GM23248 (cell line): ENCODE measurements at regions not wholly inside any gene's neighbourhood (a gene's known extent, or its start where the extent isn't known, plus 50 kb on each side); places are given as distances from the start of the nearest gene placed in this dataset.
"Not testable (repeated sequence)": the region's sequence is repeated elsewhere in the genome, so short reads cannot be mapped to it uniquely, and the experiment has no call there.

Source experiments
- DNase-seq: peaks from one replicate; pipeline ENCODE4 v3.0.0-alpha.2; 2015
- H2AFZ ChIP-seq: fragments of 200-600 bp; sonication (generic); 2 replicates; pipeline ENCODE4 v1.6.1; 2016; ENCODE audit warnings: antibody characterized with exemption
- H3F3A ChIP-seq: fragments of 200-600 bp; sonication (generic); 2 replicates; pipeline ENCODE4 v1.6.1; 2016; ENCODE audit warnings: mild to moderate bottlenecking, antibody characterized with exemption, mixed run types; ENCODE audit not compliant: insufficient read depth
- H3K27ac ChIP-seq: fragments of 200-600 bp; sonication (generic); 2 replicates; pipeline ENCODE4 v1.5.1; 2016; ENCODE audit warnings: mild to moderate bottlenecking
- H3K27me3 ChIP-seq: fragments of 200-600 bp; sonication (generic); replicated peaks from 2 replicates; pipeline ENCODE4 v1.6.1; 2016; ENCODE audit warnings: mild to moderate bottlenecking; ENCODE audit not compliant: insufficient read depth
- H3K36me3 ChIP-seq: fragments of 200-600 bp; sonication (generic); 2 replicates; pipeline ENCODE4 v1.6.1; 2016; ENCODE audit warnings: low read depth, mild to moderate bottlenecking
- H3K4me1 ChIP-seq: fragments of 200-600 bp; sonication (generic); 2 replicates; pipeline ENCODE4 v1.6.1; 2016; ENCODE audit warnings: mild to moderate bottlenecking; ENCODE audit not compliant: insufficient read depth
- H3K4me2 ChIP-seq: fragments of 200-600 bp; sonication (generic); one replicate; pipeline ENCODE4 v1.6.1; 2016; ENCODE audit warnings: mild to moderate bottlenecking; ENCODE audit not compliant: unreplicated experiment
- H3K4me3 ChIP-seq: fragments of 200-600 bp; sonication (generic); 2 replicates; pipeline ENCODE4 v1.5.1; 2016; ENCODE audit warnings: mild to moderate bottlenecking
- H3K79me2 ChIP-seq: fragments of 200-600 bp; sonication (generic); 2 replicates; pipeline ENCODE4 v1.6.1; 2016; ENCODE audit warnings: mild to moderate bottlenecking; ENCODE audit not compliant: insufficient read depth
- H3K9ac ChIP-seq: fragments of 200-600 bp; sonication (generic); 2 replicates; pipeline ENCODE4 v1.6.1; 2016; ENCODE audit warnings: mild to moderate bottlenecking
- H3K9me2 ChIP-seq: fragments of 200-600 bp; sonication (generic); 2 replicates; pipeline ENCODE4 v1.6.1; 2016; ENCODE audit warnings: mixed run types, mild to moderate bottlenecking, moderate library complexity; ENCODE audit not compliant: insufficient read depth
- H3K9me3 ChIP-seq: fragments of 200-600 bp; sonication (generic); one replicate; pipeline ENCODE4 v1.6.1; 2017; ENCODE audit warnings: low read depth
- H4K20me1 ChIP-seq: fragments of 200-600 bp; sonication (generic); 2 replicates; pipeline ENCODE4 v1.6.0; 2016; ENCODE audit not compliant: insufficient read depth
- EZH2 ChIP-seq: fragments of 200-600 bp; sonication (generic); IDR thresholded peaks from 2 replicates; pipeline ENCODE4 v1.6.1; 2018; ENCODE audit warnings: antibody characterized with exemption, mild to moderate bottlenecking; ENCODE audit not compliant: insufficient read depth, poor library complexity, severe bottlenecking
- EZH2phosphoT487 ChIP-seq: fragments of 200-600 bp; sonication (generic); IDR thresholded peaks from 2 replicates; pipeline ENCODE4 v1.6.1; 2018; ENCODE audit warnings: antibody characterized with exemption, moderate library complexity, mild to moderate bottlenecking, low read depth; ENCODE audit not compliant: insufficient read depth
- WGBS, 2 experiments: methylation state at CpG; one replicate each; pipeline ENCODE4 v1.1.6; 2015 to 2017; ENCODE audit warnings: low lambda C conversion rate in 2 of 2, low coverage in 1 of 2; ENCODE audit errors: missing lambda C conversion rate in 2 of 2; 5-methylcytosine and 5-hydroxymethylcytosine counted together
- in situ Hi-C: fragments of 300-500 bp; cut with MboI; formaldehyde crosslinking; loops from 2 replicates; pipeline ENCODE4 v1.15.0; 2020

DNA sequence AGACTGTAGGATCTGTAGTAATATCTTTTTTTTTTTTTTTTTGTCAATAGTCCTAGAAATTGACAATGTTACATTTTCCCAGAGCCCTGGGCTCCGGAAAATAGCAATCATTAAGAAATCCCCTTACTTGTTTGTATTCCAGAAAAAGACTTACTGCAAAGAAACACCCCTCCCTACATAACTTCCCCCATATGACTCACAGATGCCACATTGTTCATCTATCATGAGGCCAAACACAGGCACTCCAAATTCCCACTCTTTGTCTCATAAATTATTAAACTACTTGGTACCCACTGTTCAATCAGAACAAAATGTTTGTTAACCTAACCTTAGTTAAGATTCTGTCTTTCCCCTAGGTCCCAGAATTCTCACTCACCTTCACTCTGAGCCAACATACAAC is 53.5 kb downstream of the TEX51 start:
- no peaks in the 10 kb centered on the region for H3F3A ChIP-seq
- no peak for DNase-seq
- no peak overlapping the region for H3K4me2 ChIP-seq
- no peaks in the 10 kb centered on the region for H3K79me2 ChIP-seq
- no peaks in the 10 kb centered on the region for H3K36me3 ChIP-seq
- no peaks in the 10 kb centered on the region for H3K9me3 ChIP-seq
- 0 to 3% methylated on average over 1 of the region's 1 CpG for WGBS, 2 experiments
- no peak overlapping the region for H3K27ac ChIP-seq
- H2AFZ ChIP-seq: no peak overlapping the region
- no peak overlapping the region for H3K9ac ChIP-seq
- H3K9me2 ChIP-seq: no peaks in the 10 kb centered on the region
- no peak overlapping the region for H3K4me3 ChIP-seq
- TF ChIP-seq EZH2phosphoT487 (no peak), EZH2 (no peak)
- in situ Hi-C loops: no loop called here
- H3K27me3 ChIP-seq: peaks cover 18% of the 10 kb centered on the region
- no peaks in the 10 kb centered on the region for H4K20me1 ChIP-seq
- H3K4me1 ChIP-seq: no peaks in the 10 kb centered on the region

- H3K4me2 ChIP-seq: no peak overlapping the region
- H3K9me3 ChIP-seq: no peaks in the 10 kb centered on the region
- WGBS, 2 experiments: 44 to 51% methylated on average over 2 of the region's 2 CpGs
- peaks cover 12% of the 10 kb centered on the region for H3K27me3 ChIP-seq
- no peaks in the 10 kb centered on the region for H3K79me2 ChIP-seq
- DNase-seq: no peak
- no peak overlapping the region for H3K4me3 ChIP-seq
- H3K4me1 ChIP-seq: no peaks in the 10 kb centered on the region
- no peak for TF ChIP-seq EZH2
- TF ChIP-seq EZH2phosphoT487: no peak
- no peaks in the 10 kb centered on the region for H4K20me1 ChIP-seq
- no peak overlapping the region for H3K9ac ChIP-seq
- in situ Hi-C loops: no loop called here
- H3F3A ChIP-seq: no peaks in the 10 kb centered on the region
- no peaks in the 10 kb centered on the region for H3K36me3 ChIP-seq
- H3K27ac ChIP-seq: no peak overlapping the region
- no peak overlapping the region for H2AFZ ChIP-seq
- H3K9me2 ChIP-seq: no peaks in the 10 kb centered on the region
Observed at GRCh38 chr2:126953483-126953882, 54.8 kb downstream of the TEX51 start.

DNA sequence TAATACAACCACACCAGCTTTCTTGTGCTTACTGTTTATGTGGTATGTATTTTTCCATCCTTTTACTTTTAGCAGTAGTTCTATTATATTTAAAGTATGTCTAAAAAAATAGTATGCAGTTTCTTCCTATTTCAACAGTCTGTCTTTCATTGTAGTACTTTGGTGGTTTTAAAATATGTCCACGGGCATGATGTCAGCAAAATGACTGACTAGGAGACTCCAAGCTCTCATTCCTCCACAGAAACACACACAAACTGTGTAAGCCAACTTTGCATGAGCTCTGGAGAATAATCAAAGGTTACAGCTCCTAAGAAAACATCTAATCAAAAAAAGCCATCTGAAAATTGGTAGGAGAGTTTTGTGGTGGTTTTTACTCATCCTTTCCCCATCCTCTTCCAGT is 56.1 kb downstream of the TEX51 start:
- TF ChIP-seq EZH2: no peak
- no peak for TF ChIP-seq EZH2phosphoT487
- WGBS, 2 experiments: 0% methylated on average over 1 of the region's 1 CpG
- H4K20me1 ChIP-seq: no peaks in the 10 kb centered on the region
- DNase-seq: no peak
- no peaks in the 10 kb centered on the region for H3K4me1 ChIP-seq
- no peak overlapping the region for H3K27ac ChIP-seq
- H3K36me3 ChIP-seq: no peaks in the 10 kb centered on the region
- H3F3A ChIP-seq: no peaks in the 10 kb centered on the region
- no peak overlapping the region for H3K4me2 ChIP-seq
- no peak overlapping the region for H3K9ac ChIP-seq
- H2AFZ ChIP-seq: no peak overlapping the region
- peaks cover 12% of the 10 kb centered on the region for H3K27me3 ChIP-seq
- H3K4me3 ChIP-seq: no peak overlapping the region
- H3K9me2 ChIP-seq: no peaks in the 10 kb centered on the region
- in situ Hi-C loops: no loop called here
- H3K79me2 ChIP-seq: no peaks in the 10 kb centered on the region
- H3K9me3 ChIP-seq: no peaks in the 10 kb centered on the region

DNA sequence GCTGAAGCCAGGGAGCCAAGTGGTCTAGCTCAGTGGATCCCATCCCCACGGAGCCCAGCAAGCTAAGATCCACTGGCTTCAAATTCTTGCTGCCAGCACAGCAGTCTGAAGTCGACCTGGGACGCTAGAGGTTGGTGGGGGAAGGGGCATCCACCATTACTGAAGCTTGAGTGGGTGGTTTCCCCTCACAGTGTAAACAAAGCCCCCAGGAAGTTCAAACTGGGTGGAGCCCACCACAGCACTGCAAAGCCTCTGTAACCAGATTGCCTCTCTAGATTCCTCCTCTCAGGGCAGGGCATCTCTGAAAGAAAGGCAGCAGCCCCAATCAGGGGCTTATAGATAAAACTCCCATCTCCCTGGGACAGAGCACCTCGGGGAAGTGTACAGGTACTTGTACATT is 58.1 kb downstream of the TEX51 start:
- H2AFZ ChIP-seq, H3K9me3 ChIP-seq, H3K79me2 ChIP-seq, DNase-seq, H3F3A ChIP-seq, H3K9me2 ChIP-seq, H3K27ac ChIP-seq, H3K36me3 ChIP-seq, H4K20me1 ChIP-seq, H3K9ac ChIP-seq, H3K4me2 ChIP-seq, H3K4me3 ChIP-seq, in situ Hi-C loops, H3K4me1 ChIP-seq: not testable (repeated sequence)
- 26 to 38% methylated on average over 4 of the region's 4 CpGs for WGBS, 2 experiments
- H3K27me3 ChIP-seq: peaks cover 12% of the 10 kb centered on the region

- WGBS, 2 experiments: 42 to 44% methylated on average over 5 of the region's 5 CpGs
- no peak overlapping the region for H3K4me3 ChIP-seq
- no peak overlapping the region for H2AFZ ChIP-seq
- no peaks in the 10 kb centered on the region for H3K9me3 ChIP-seq
- H3K9me2 ChIP-seq: no peaks in the 10 kb centered on the region
- TF ChIP-seq EZH2 (no peak), EZH2phosphoT487 (no peak)
- no peaks in the 10 kb centered on the region for H3K4me1 ChIP-seq
- no peaks in the 10 kb centered on the region for H4K20me1 ChIP-seq
- no peak for DNase-seq
- H3K79me2 ChIP-seq: no peaks in the 10 kb centered on the region
- H3K36me3 ChIP-seq: no peaks in the 10 kb centered on the region
- H3K27ac ChIP-seq: no peak overlapping the region
- no peak overlapping the region for H3K9ac ChIP-seq
- peaks cover 5% of the 10 kb centered on the region for H3K27me3 ChIP-seq
- no peaks in the 10 kb centered on the region for H3F3A ChIP-seq
- no peak overlapping the region for H3K4me2 ChIP-seq
- in situ Hi-C loops: no loop called here
Observed at GRCh38 chr2:126963390-126963789, 64.7 kb downstream of the TEX51 start.
